DMS114 treated with DMSO at 0.1 percent for 48 hours (cell line): ENCODE measurements at regions not wholly inside any gene's neighbourhood (a gene's known extent, or its start where the extent isn't known, plus 50 kb on each side); places are given as distances from the start of the nearest gene placed in this dataset.
"Not testable (repeated sequence)": the region's sequence is repeated elsewhere in the genome, so short reads cannot be mapped to it uniquely, and the experiment has no call there.

ENCODE experiments used
- DNase-seq: peaks from one replicate; lab custom pipeline; 2025; ENCODE audit not compliant: unreplicated experiment; lab: John Stamatoyannopoulos, UW

- DNase-seq, result no peak
Observed at GRCh38 chr12:37666069-37666781, 650.3 kb upstream of the ALG10B start.

GRCh38 chr12:37668557-37668956 lies 648.0 kb upstream of the ALG10B start:
- DNase-seq, result not testable (repeated sequence)

- peak; percentile 1 for DNase-seq
Observed at GRCh38 chr12:37672655-37673260, 643.8 kb upstream of the ALG10B start.

GRCh38 chr12:37720846-37721245 lies 595.7 kb upstream of the ALG10B start:
- no peak for DNase-seq

GRCh38 chr12:37733856-37734255 lies 582.7 kb upstream of the ALG10B start:
- DNase-seq, result no peak
